ENCODE measurements at regions not wholly inside any gene's neighbourhood (a gene's known extent, or its start where the extent isn't known, plus 50 kb on each side); places are given as distances from the start of the nearest gene placed in this dataset.
"Not testable (repeated sequence)": the region's sequence is repeated elsewhere in the genome, so short reads cannot be mapped to it uniquely, and the experiment has no call there.

GRCh38 chr12:64552510-64552909, 57.8 kb upstream of the RASSF3 start:
- DNase-seq, result not testable (repeated sequence)

GRCh38 chr12:64553689-64554088, 56.6 kb upstream of the RASSF3 start:
- DNase-seq, result not testable (repeated sequence)

DNA sequence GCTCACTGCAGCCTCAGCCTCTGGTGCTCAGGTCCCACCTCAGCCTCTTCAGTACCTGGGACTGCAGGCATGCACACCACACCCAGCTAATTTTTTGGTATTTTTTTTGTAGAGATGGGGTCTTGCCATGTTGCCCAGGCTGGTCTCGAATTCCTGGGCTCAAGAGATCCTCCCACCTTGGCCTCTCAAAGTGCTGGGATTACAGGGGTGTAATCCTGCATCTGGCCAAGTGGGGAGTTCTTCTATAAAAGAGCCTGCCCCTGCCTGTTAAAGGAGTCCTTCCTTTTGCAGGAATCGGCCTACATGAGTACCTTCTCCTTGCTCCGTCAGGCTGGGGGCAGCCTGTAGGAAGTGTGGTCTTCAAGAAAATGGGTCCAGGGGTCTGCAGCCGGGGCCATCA, 54.1 kb upstream of the RASSF3 start:
- no peak for DNase-seq

DNA sequence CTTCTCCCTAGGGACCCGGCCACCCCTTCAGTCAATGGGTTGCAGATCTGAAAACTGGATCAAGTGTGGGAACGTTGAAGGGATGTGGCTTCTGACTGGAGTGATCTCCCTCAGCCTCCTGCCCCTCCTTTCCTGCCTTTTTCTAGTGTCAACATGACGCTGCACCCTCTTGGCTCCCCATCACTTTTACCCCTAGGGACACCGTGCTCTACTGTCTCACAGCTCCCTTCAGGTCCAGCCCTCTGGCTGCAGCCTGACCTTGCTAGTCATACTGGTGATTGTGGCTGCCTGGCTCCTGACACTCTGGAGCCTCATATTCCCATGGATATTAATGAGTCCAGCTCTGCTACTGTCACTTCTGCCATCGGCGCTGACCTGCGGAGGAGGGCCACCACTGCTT, 51.5 kb upstream of the RASSF3 start:
- DNase-seq, result no peak

DNA sequence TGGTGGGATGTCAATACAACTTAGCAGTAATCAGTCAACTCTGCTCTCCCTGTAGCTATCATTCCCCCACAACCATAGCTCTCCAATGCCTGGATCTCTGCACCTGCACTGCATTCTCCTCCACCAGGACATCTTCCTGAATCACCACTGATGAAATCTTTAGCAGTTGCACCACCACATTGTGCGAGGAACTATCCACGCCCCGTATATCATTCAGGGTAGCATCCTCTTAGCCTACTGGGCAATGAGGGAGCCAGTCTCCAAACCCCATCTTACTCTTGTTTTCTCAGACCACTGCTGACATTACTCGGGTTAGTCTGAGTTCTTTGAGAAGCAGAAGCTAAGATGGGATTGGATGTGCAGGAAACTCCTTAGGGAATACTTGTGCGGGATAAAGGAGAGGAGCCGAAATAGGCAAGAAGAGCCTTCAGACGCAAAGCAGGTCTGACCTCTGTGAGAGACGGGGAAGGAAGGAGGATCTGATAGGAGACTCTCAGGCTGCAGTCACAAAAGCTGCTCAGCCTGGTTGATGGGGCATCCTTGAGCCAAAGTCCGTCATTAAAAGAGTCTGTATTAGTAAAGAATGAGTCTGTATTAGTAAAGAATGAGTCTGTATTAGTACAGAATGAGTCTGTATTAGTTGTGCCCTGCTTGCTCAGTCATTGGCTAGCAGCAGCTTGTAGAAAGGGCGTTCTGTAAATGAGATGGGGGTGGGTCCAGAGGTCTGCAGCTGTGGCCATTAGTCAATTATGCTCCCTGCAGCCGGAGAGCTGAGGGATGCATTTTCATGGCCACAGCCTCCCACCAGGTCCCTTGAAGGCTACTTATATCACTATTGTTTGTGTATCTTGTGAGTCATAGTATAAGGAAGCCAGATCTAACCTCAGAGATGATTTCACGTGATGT, 49.6 kb upstream of the RASSF3 start:
- peak; percentile 87 for DNase-seq
